ENCODE measurements at regions not wholly inside any gene's neighbourhood (a gene's known extent, or its start where the extent isn't known, plus 50 kb on each side); places are given as distances from the start of the nearest gene placed in this dataset. TPM values are rescaled to one million over a fixed set of nuclear protein-coding genes. Genes with fewer than 3 reads are reported as not detected.

Small RNA genes lying in the stretch of these regions (small RNA-seq; reads per million reads assigned to genes)
- not detected for gene IGLL3P
- gene MIR6817: not detected

Data from HT1080 (cell line).